ENCODE measurements at regions not wholly inside any gene's neighbourhood (a gene's known extent, or its start where the extent isn't known, plus 50 kb on each side); places are given as distances from the start of the nearest gene placed in this dataset.

- TF ChIP-seq CTCF (conservative IDR thresholded peaks at IDR 0.05; ENCODE audit: low read depth, low read length) (no peak), USF2 (IDR thresholded peaks at IDR 0.05; ENCODE audit: low read depth, low read length) (no peak), CHD1 (IDR thresholded peaks at IDR 0.05; ENCODE audit: low read depth, low read length) (no peak), POLR2A (IDR thresholded peaks at IDR 0.05; ENCODE audit: low read depth, low read length) (no peak), RCOR1 (IDR thresholded peaks at IDR 0.05; ENCODE audit: insufficient replicate concordance, low read length) (no peak), MXI1 (IDR thresholded peaks at IDR 0.05; ENCODE audit: borderline replicate concordance, low read depth, low read length) (no peak), MAFK (IDR thresholded peaks at IDR 0.05; ENCODE audit: low read depth, low read length) (no peak), BHLHE40 (IDR thresholded peaks at IDR 0.05; ENCODE audit: low read depth, low read length) (no peak), RAD21 (IDR thresholded peaks at IDR 0.05; ENCODE audit: low read length) (no peak), SMC3 (IDR thresholded peaks at IDR 0.05; ENCODE audit: low read depth, low read length) (no peak)
Measured at GRCh38 chr11:122248939-122249338, 132.9 kb upstream of the BLID start.
